Ishikawa (cell line): ENCODE measurements at regions not wholly inside any gene's neighbourhood (a gene's known extent, or its start where the extent isn't known, plus 50 kb on each side); places are given as distances from the start of the nearest gene placed in this dataset.

Experiments
- CEBPB ChIP-seq: IDR thresholded peaks from 2 replicates; pipeline ENCODE4 v1.6.1; 2012
- CREB1 ChIP-seq: IDR thresholded peaks from 2 replicates; pipeline ENCODE4 v1.6.1; 2012; ENCODE audit warnings: low read depth
- EGR1 ChIP-seq: IDR thresholded peaks from 2 replicates; pipeline ENCODE4 v1.6.1; 2012
- EP300 ChIP-seq: IDR thresholded peaks from 2 replicates; pipeline ENCODE4 v1.6.1; 2012; ENCODE audit warnings: borderline replicate concordance
- FOXM1 ChIP-seq: IDR thresholded peaks from 2 replicates; pipeline ENCODE4 v1.6.1; 2012; ENCODE audit warnings: low read depth, borderline replicate concordance
- NFIC ChIP-seq: IDR thresholded peaks from 2 replicates; pipeline ENCODE4 v1.6.1; 2012
- RAD21 ChIP-seq: IDR thresholded peaks from 2 replicates; pipeline ENCODE4 v1.6.1; 2012; ENCODE audit warnings: low read depth
- TAF1 ChIP-seq: IDR thresholded peaks from 2 replicates; pipeline ENCODE4 v1.6.1; 2012; ENCODE audit warnings: low read depth, mild to moderate bottlenecking
- TCF12 ChIP-seq: IDR thresholded peaks from 2 replicates; pipeline ENCODE4 v1.6.1; 2012; ENCODE audit warnings: low read depth
- TEAD4 ChIP-seq: IDR thresholded peaks from 2 replicates; pipeline ENCODE4 v1.6.1; 2012
- YY1 ChIP-seq: IDR thresholded peaks from 2 replicates; pipeline ENCODE4 v1.6.1; 2012; ENCODE audit warnings: low read depth
- ZBTB7A ChIP-seq: IDR thresholded peaks from 2 replicates; pipeline ENCODE4 v1.6.1; 2012; ENCODE audit warnings: low read depth
- TF ChIP-seq, protein P1 (sequence below): IDR thresholded peaks from 2 replicates; pipeline ENCODE4 v1.6.1; 2012
- TF ChIP-seq, protein P2 (sequence below): IDR thresholded peaks from 2 replicates; pipeline ENCODE4 v1.6.1; 2012
- TF ChIP-seq, protein P3 (sequence below): IDR thresholded peaks from 2 replicates; pipeline ENCODE4 v1.6.1; 2012; ENCODE audit warnings: low read depth, mild to moderate bottlenecking

DNA sequence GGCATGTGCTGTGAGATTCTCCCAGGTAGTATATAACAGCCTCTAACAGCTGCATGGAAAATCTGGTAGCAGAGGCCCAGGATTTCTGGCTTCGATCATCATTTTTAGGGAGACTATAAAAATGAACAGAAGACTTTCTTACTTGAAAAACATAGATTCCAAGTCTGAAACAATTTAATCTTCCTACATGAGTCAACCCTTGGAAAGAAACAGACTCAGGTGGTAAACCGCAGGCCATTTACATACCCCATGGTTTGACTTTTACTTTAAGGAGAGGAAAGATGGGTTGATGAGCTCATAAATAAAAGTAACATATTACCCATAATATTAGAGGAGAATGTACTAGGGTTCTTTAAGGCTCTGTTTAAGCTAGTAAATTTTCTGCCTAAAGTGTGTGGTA is 121.6 kb downstream of the CYSLTR2 start:
- TF ChIP-seq TCF12 (no peak), RAD21 (no peak), CREB1 (no peak), EGR1 (no peak), YY1 (no peak), ZBTB7A (no peak), TEAD4 (no peak), TAF1 (no peak)
- TF ChIP-seq, protein P1, sequence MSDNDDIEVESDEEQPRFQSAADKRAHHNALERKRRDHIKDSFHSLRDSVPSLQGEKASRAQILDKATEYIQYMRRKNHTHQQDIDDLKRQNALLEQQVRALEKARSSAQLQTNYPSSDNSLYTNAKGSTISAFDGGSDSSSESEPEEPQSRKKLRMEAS: no peak
- TF ChIP-seq, protein P2, sequence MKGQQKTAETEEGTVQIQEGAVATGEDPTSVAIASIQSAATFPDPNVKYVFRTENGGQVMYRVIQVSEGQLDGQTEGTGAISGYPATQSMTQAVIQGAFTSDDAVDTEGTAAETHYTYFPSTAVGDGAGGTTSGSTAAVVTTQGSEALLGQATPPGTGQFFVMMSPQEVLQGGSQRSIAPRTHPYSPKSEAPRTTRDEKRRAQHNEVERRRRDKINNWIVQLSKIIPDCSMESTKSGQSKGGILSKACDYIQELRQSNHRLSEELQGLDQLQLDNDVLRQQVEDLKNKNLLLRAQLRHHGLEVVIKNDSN: no peak

DNA sequence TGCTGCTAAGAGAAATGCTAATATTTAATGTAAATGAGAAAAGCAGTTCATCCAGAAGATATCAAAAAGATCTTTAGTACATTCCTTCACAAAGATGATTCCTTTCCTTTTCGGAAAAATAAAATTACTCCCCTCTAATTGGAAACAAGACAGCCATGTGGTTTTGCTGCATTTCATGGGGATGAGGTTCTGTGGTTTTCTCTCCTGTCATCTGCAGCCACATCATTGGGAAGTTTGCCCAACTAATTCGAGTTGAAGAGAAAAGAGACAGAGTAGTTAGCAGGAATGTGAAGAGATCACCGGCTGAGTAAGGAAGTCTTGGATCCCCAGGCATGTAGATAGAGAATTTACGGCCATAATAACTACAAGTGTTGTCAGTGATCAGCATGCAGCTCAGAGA is 122.1 kb downstream of the CYSLTR2 start:
- no peak for TF ChIP-seq CREB1
- TF ChIP-seq YY1: no peak
- no peak for TF ChIP-seq FOXM1
- no peak for TF ChIP-seq EP300
- TF ChIP-seq TCF12: no peak
- no peak for TF ChIP-seq RAD21
- TF ChIP-seq, protein P2: no peak
- TF ChIP-seq EGR1: no peak
- no peak for TF ChIP-seq TEAD4
- no peak for TF ChIP-seq NFIC
- TF ChIP-seq, protein P1: no peak
- TF ChIP-seq CEBPB: no peak
- no peak for TF ChIP-seq ZBTB7A
- TF ChIP-seq, protein P3, sequence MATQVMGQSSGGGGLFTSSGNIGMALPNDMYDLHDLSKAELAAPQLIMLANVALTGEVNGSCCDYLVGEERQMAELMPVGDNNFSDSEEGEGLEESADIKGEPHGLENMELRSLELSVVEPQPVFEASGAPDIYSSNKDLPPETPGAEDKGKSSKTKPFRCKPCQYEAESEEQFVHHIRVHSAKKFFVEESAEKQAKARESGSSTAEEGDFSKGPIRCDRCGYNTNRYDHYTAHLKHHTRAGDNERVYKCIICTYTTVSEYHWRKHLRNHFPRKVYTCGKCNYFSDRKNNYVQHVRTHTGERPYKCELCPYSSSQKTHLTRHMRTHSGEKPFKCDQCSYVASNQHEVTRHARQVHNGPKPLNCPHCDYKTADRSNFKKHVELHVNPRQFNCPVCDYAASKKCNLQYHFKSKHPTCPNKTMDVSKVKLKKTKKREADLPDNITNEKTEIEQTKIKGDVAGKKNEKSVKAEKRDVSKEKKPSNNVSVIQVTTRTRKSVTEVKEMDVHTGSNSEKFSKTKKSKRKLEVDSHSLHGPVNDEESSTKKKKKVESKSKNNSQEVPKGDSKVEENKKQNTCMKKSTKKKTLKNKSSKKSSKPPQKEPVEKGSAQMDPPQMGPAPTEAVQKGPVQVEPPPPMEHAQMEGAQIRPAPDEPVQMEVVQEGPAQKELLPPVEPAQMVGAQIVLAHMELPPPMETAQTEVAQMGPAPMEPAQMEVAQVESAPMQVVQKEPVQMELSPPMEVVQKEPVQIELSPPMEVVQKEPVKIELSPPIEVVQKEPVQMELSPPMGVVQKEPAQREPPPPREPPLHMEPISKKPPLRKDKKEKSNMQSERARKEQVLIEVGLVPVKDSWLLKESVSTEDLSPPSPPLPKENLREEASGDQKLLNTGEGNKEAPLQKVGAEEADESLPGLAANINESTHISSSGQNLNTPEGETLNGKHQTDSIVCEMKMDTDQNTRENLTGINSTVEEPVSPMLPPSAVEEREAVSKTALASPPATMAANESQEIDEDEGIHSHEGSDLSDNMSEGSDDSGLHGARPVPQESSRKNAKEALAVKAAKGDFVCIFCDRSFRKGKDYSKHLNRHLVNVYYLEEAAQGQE: no peak

DNA sequence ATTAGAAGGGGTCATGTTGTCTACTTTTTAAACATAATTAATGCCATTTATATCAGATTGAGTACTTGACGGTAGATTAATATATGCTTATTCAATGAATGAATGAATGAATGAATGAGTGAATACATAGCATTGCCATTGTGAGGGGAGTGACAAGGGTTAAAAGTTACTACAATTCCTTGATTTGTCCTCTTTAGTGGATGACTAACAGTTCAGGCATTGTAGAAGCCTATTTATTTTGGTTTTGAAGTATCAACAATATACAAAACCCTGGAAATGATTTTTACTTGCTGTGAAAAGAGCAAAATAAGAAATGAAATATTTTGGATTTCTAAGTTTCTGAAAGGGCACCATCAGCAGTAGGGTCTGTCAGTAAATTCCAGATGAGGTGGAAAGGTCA is 122.7 kb downstream of the CYSLTR2 start:
- TF ChIP-seq TCF12 (no peak), ZBTB7A (no peak), EGR1 (no peak), FOXM1 (no peak), CREB1 (no peak), NFIC (no peak)
- TF ChIP-seq, protein P3: no peak

DNA sequence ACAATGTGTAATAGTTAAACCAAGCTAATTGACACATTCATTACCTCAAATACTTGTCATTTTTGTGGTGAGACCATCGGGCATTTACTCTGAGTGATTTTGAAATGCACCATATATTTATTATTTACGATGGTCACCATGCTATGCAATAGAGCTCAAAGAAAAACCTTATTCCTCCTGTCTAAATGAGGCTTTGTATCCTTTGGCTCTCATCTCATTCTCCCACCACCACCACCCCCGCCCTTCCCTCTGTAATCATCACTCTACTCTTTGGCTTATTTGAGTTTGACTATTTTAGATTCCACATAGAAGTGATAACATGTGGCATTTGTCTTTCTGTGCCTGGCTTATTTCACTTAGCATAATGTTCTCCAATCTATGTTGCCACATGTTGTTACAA is 124.9 kb downstream of the CYSLTR2 start:
- TF ChIP-seq TEAD4: no peak
- TF ChIP-seq FOXM1: no peak
- no peak for TF ChIP-seq TAF1
- TF ChIP-seq ZBTB7A: no peak
- TF ChIP-seq, protein P1: no peak
- TF ChIP-seq CEBPB: no peak
- TF ChIP-seq RAD21: no peak
- no peak for TF ChIP-seq TCF12
- TF ChIP-seq, protein P3: no peak
